Testis (tissue), 2 donors: ENCODE measurements at regions not wholly inside any gene's neighbourhood (a gene's known extent, or its start where the extent isn't known, plus 50 kb on each side); places are given as distances from the start of the nearest gene placed in this dataset.

ENCODE experiments used
- DNase-seq: peaks from one replicate; pipeline ENCODE4 v3.0.0-alpha.2; 2019
- H3K27ac ChIP-seq, 2 donors: fragments of 200-600 bp; sonication (generic); one replicate each; pipeline ENCODE4 v1.5.1; 2019
- H3K27me3 ChIP-seq: fragments of 200-600 bp; sonication (generic); one replicate; pipeline ENCODE4 v1.5.1; 2019
- H3K36me3 ChIP-seq: fragments of 200-600 bp; sonication (generic); one replicate; pipeline ENCODE4 v1.5.1; 2017; ENCODE audit warnings: low read depth; ENCODE audit errors: missing control alignments
- H3K4me1 ChIP-seq: fragments of 200-600 bp; sonication (generic); one replicate; pipeline ENCODE4 v1.5.1; 2019
- H3K4me3 ChIP-seq, 2 donors: fragments of 200-600 bp; sonication (generic); one replicate each; pipeline ENCODE4 v1.5.1; 2017 to 2019
- H3K9me3 ChIP-seq: fragments of 200-600 bp; sonication (generic); one replicate; pipeline ENCODE4 v1.5.1; 2017
- CTCF ChIP-seq, 3 experiments: fragments of 450-650 bp in 2 of 3; fragments of 200-600 bp in 1 of 3; sonication (generic) in 1 of 3; IDR thresholded peaks; one replicate each; pipeline ENCODE4 v1.5.1; 2016 to 2019; ENCODE audit warnings: antibody characterized with exemption in 3 of 3, mild to moderate bottlenecking in 2 of 3, moderate library complexity in 1 of 3
- POLR2A ChIP-seq: fragments of 450-650 bp; IDR thresholded peaks from one replicate; pipeline ENCODE4 v1.6.1; 2017; ENCODE audit warnings: antibody characterized with exemption, mild to moderate bottlenecking, moderate library complexity
- WGBS, 2 donors: methylation state at CpG; one replicate each; pipeline ENCODE4 v1.1.5; 2018; 5-methylcytosine and 5-hydroxymethylcytosine counted together
- intact Hi-C: fragments of 100-400 bp; cut with DNase I; formaldehyde crosslinking; loops from one replicate; pipeline ENCODE4 v1.15.1; 2023; ENCODE audit warnings: low total_unique reads

- H3K36me3 ChIP-seq: no peaks in the 10 kb centered on the region
- intact Hi-C loops: no loop called here
Measured at GRCh38 chr2:8193686-8194615, 487.9 kb upstream of the ID2 start.

GRCh38 chr2:8195784-8196183 lies 486.1 kb upstream of the ID2 start:
- Histone ChIP-seq H3K9me3 (no peaks in the 10 kb centered on the region), H3K27ac (no peak overlapping the region), H3K4me1 (no peaks in the 10 kb centered on the region), H3K36me3 (no peaks in the 10 kb centered on the region), H3K27me3 (no peaks in the 10 kb centered on the region), H3K4me3 (no peak overlapping the region)
- 64 to 82% methylated on average over 1 of the region's 1 CpG for WGBS, 2 donors
- intact Hi-C loops: no loop called here
- DNase-seq: no peak
- TF ChIP-seq CTCF (IDR thresholded peaks at IDR 0.05): no peak

More at GRCh38 chr2:8193686-8194615, 487.9 kb upstream of the ID2 start:
- Histone ChIP-seq H3K4me1 (no peaks in the 10 kb centered on the region), H3K27me3 (no peaks in the 10 kb centered on the region), H3K27ac (no peak overlapping the region), H3K9me3 (no peaks in the 10 kb centered on the region), H3K4me3 (no peak overlapping the region)
- no peak for TF ChIP-seq POLR2A
- TF ChIP-seq CTCF (IDR thresholded peaks at IDR 0.05): no peak
- WGBS, 2 donors: 68 to 73% methylated on average over 15 of the region's 15 CpGs
- no peak for DNase-seq

- Histone ChIP-seq H3K4me3 (no peak overlapping the region), H3K9me3 (no peaks in the 10 kb centered on the region), H3K36me3 (no peaks in the 10 kb centered on the region), H3K4me1 (no peaks in the 10 kb centered on the region), H3K27ac (no peak overlapping the region), H3K27me3 (no peaks in the 10 kb centered on the region)
- DNase-seq: no peak
- WGBS, 2 donors: 86 to 87% methylated on average over 3 of the region's 3 CpGs
- TF ChIP-seq POLR2A (no peak), CTCF (IDR thresholded peaks at IDR 0.05) (no peak)
- intact Hi-C loops: no loop called here
Measured at GRCh38 chr2:8196316-8196715, 485.5 kb upstream of the ID2 start.

- whole genome bisulfite sequencing, 2 donors: 91 to 92% methylated on average over 4 of the region's 4 CpGs
- Histone ChIP-seq H3K4me1 (no peaks in the 10 kb centered on the region), H3K27ac (no peak overlapping the region), H3K9me3 (no peaks in the 10 kb centered on the region), H3K36me3 (no peaks in the 10 kb centered on the region), H3K27me3 (no peaks in the 10 kb centered on the region), H3K4me3 (no peak overlapping the region)
- no peak for DNase-seq
- intact Hi-C loops: no loop called here
- TF ChIP-seq POLR2A: no peak
- TF ChIP-seq CTCF (IDR thresholded peaks at IDR 0.05): no peak
Measured at GRCh38 chr2:8197101-8197500, 484.8 kb upstream of the ID2 start.

GRCh38 chr2:8197825-8198224 lies 484.0 kb upstream of the ID2 start:
- no peaks in the 10 kb centered on the region for H3K27me3 ChIP-seq
- no peaks in the 10 kb centered on the region for H3K4me1 ChIP-seq
- no peaks in the 10 kb centered on the region for H3K36me3 ChIP-seq
- 72 to 88% methylated on average over 1 of the region's 1 CpG for WGBS, 2 donors
- TF ChIP-seq CTCF (IDR thresholded peaks at IDR 0.05): no peak
- no peak for TF ChIP-seq POLR2A
- intact Hi-C loops: no loop called here
- no peak overlapping the region for H3K27ac ChIP-seq
- no peak for DNase-seq
- no peak overlapping the region for H3K4me3 ChIP-seq
- H3K9me3 ChIP-seq: no peaks in the 10 kb centered on the region
